HT-29 (cell line): ENCODE measurements at regions not wholly inside any gene's neighbourhood (a gene's known extent, or its start where the extent isn't known, plus 50 kb on each side); places are given as distances from the start of the nearest gene placed in this dataset.

Experiments used
- DNase-seq: peaks from one replicate; pipeline ENCODE4 v3.0.0-alpha.2; 2015; ENCODE audit warnings: low spot score

DNA sequence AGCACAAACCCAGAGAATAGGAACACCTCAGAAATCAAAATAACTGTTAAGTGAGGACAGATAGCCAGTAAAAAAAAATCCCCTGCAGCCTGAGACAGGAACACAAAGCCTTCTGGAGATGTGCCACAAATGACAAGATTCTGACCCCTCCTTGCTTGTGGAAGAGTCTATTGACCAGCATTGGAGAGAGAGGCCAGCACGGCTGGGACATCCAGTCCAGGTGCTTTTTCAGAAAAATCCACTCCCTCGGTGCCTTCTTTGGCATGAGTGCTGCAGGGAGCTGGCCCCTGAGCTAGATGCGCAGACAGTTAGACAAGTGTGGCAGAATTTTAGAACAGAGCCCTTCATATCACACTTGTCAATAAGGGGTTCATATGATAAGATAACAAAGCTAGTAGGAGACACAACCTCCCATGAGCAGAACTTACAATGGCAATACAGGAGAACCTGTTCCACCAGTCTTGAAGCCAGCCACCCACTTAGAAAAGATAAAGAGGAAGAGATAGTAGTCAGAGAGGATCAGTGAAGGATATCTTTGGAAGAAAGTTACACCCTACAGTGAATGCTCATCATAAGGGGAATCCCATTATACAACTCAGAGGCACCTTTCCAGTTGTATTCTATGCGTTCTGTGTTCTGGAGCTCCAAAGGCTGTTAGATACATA is 298.4 kb downstream of the TLE1 start:
- peak; percentile 4 for DNase-seq

GRCh38 chr9:81389569-81389993 is 299.8 kb downstream of the TLE1 start:
- no peak for DNase-seq

DNA sequence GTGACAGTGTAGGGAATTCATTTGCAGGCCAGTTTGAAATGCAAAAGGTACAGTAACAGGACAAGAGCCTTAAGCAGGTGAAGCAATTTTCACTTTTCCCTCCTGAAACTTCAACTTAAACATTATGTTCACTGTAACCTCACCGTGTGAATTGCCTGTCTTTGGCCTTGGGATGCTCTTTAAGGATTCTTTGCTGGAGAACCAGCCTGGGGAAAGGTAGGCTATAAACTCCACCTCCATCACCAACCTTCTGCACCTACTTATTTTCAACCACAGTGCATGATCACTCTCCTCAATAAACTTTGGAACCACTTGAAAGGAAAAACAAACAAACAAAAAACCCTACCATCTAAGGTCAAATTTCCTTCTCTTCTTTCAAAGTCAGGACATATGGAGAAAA is 300.5 kb downstream of the TLE1 start:
- DNase-seq, result no peak

GRCh38 chr9:81387360-81388106 is 301.8 kb downstream of the TLE1 start:
- no peak for DNase-seq

DNA sequence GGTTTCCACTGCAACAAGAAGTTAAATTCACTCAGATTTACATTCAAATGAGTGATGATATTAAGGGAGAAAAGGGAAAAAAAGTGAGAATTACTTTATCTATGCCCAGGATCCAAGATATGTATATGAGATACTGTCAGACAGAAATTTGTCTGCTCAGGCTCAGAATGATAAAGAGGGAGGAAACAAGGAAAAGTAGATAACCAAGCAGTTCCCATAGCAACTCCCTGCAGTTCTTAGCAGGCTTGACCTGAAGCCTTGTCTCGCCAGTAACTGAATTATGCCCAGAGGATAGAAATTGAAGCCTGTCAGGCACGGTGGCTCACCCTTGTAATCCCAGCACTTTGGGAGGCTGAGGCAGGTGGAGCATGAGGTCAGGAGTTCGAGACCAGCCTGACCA is 304.4 kb downstream of the TLE1 start:
- no peak for DNase-seq

- DNase-seq, result no peak
Observed at GRCh38 chr9:81382281-81382680, 307.1 kb downstream of the TLE1 start.

GRCh38 chr9:81381694-81382093 is 307.7 kb downstream of the TLE1 start:
- no peak for DNase-seq

- DNase-seq, result no peak
Observed at GRCh38 chr9:81380504-81381359, 308.6 kb downstream of the TLE1 start.

- no peak for DNase-seq
Observed at GRCh38 chr9:81379655-81380054, 309.7 kb downstream of the TLE1 start.

- DNase-seq, result no peak
Observed at GRCh38 chr9:81377921-81378320, 311.4 kb downstream of the TLE1 start.

GRCh38 chr9:81377320-81377719 is 312.0 kb downstream of the TLE1 start:
- DNase-seq, result no peak

DNA sequence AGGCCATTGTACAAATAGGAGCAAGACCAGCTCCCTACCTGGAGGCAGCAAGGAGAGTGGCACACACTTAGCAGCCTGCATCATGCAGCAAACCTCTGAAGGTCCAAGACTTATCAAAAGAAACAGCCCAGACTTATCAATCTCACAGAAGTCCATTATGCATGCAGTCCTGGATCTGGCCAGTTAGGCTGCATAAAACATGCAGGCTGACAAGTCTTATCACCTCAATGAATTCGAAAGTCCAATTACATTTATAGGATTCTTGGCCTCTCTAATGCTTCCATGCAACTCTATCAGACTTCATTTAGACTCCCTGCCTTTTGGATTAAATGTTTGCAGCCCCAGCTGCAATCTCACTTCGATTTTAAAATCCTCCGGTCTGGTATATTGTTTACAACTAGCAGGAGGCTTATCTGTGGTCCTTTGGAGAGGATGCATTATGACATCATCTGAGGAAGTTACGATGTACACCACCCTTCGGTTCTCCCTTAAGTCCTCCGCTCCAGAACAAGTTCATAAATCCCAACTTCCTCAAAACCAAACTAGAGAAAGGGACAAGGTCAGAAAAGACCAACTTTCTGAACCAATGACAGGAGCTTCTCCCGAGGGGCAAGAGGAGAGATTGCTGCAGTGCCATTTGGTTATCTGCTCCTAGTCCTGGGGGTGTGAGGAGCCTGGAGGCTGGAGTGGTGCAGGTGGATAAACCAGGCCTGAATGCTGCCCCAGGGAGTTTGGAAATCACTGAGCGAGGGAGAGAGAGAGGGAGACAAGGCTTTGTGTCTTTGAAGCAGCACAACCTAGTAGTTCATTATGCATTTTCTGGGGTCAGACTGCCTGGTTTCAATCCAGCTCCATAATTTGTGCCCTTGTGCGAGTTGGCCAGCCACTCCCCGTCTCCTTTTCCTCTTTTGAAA is 313.9 kb downstream of the TLE1 start:
- no peak for DNase-seq

DNA sequence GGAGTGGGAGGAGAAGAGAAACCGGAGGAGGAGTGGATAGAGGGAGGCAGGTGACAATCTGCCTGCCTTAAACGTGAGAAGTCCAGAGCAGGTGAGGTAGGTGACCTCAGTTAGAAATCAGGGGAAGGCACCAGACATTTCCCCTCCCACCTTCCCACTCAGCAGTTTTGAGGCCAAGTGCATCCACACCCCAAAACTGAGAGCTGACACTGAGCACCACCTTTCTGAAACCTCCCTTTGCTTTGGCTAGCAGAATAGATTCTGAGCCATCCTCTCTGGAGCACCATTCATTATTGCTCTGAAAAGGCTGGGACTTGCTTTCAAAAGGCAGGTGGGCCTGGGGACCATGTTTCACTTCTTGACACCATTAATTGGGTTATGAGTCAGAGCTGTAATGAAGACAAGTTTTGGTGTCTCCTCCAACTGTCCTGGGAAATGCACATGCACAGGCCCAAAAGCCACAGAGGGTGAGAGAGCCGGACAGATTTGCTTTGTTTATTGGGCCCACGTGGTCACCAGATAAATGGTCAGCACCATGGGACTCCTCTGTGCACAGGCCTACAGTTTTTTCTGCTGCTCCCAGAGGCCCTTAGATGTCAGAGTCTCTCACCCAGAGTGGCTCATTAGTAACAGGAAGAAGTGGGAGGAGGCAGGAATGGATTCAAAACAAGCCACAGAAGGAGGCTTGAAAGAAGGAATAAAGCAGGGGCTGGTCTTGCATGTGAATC is 314.7 kb downstream of the TLE1 start:
- DNase-seq, result no peak

DNA sequence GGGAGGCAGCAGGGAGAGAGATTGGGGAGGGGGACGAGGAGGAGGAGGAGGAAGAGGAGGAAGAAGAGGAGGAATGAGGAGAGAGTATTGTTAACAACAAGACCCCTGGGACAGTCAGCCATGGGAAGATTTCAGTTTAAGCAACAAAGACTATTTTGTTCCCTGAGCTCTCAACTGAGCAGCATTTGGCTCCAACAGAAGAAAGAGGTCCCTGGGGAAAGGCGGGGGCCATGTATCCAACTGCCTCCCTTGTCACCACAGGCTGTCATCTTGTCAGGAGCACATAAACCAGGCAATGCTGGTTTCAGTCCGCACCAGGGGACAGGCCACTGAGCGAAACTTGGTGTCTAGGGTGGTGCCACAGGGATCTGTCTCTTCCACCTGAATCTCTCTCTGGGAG is 316.1 kb downstream of the TLE1 start:
- no peak for DNase-seq

DNA sequence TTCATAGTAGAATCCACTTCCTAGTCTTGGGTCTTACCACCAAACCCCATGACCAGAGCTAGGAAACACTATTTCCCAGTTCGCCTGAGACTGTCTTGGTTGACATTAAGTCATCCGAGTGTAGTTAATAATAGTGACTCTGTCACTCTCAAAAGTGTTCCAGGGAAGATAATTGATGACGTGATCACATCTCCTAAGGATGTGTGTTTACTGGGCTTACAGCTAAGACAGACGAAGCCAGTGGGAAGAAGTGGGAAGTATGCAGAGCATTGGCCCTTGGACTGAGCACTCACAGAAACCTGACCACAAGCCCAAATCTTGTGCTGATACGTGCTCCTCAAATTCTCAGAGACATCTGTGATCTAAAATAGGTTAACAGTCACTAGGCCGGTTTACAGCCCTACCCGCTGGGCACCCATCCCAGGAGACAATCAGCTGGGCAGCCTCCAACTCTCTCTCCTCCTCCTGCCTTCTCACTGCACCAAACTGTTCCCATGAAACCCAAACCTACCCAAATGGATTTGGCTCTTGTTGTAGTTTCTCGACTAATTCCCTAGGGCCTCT is 316.6 kb downstream of the TLE1 start:
- no peak for DNase-seq

DNA sequence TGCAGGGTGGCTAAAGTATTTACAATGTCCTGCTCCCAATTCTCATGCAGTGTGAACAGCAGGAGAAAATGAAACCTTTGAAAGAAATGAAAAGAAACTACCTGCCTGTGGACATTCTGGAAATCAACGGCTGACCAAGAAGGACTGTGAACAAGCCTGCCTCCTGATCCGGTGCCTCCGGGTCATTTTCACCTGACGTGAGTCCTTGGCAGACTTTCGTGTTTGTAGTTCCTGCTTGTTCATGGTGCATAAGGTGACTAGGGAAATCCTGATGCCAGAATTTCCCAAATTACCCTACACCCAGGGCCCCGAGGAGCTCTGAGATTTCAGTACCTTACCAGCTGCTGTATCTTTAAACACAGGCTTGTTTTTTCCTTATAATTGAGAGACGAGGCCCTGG is 317.5 kb downstream of the TLE1 start:
- no peak for DNase-seq

DNA sequence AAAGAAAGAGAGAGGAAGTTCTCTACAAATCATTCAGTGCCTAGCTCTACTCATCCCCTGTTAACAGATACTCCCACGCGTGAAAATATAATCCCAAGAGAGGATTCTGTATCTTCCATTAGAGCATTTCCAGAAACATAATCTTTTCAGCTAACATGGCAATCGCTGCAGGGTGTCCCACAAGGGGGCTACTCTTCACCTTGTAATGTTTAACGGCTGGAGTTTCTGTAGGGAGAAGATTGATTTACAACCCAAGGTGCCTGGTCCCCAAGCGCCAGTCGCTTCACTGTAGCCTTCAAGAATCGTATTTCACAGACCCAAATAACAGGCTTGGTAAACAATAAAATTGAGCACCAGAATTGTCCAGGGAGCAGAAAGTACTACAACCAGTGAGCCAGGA is 318.7 kb downstream of the TLE1 start:
- DNase-seq, result no peak

- DNase-seq, result no peak
Observed at GRCh38 chr9:81370096-81370495, 319.3 kb downstream of the TLE1 start.

DNA sequence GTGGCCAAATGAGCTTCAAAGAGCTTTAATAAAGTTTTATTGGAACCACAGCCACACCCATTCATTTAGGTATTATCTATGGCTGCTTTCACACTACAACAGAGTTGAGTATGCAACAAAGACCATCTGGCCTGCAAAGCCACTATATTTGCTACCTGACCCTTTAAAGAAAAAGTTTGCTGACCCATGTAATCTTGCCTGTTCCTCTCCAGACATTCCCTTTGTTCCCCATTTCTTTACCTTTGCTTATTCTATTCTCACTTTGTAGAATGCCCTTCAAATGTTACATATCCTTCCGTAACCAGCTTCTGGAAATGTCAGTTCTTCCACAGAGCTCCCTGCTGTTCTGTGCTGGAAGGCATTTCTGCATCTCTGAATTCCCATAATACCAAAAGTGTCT is 320.2 kb downstream of the TLE1 start:
- DNase-seq, result no peak

DNA sequence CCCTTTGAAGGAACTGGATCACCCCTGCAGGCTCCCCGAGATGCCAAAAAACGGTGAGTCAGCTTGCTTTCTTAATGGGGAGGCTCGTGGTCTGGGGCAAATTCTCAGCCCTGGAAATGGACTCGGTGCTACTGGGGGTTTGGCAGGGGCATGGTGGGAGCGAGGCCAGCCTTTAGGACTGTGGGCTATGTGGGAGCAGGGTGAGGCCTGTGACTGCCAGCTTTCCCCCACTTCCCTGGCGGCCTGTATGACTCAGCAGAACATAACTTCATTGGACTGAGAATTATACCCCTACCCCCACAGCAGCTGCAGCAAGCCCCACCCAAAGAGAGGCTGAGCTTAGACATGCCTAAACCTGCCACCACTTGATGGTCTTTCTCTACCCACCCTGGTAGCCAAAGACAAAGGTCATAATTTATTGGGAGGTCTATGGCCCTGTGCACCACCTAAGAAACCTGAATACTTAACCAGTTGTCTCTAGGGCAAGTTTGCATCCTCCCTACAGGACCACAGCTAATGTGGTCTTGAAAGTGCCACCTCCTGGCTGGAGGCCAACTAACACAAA is 325.3 kb downstream of the TLE1 start:
- DNase-seq, result no peak
